HG03064 (cell line): ENCODE measurements at regions not wholly inside any gene's neighbourhood (a gene's known extent, or its start where the extent isn't known, plus 50 kb on each side); places are given as distances from the start of the nearest gene placed in this dataset.
"Not testable (repeated sequence)": the region's sequence is repeated elsewhere in the genome, so short reads cannot be mapped to it uniquely, and the experiment has no call there.

ENCODE experiments used
- ATAC-seq: cut with Tn5 transposase; IDR thresholded peaks from one replicate; pipeline ENCODE4 v1.9.1; 2021; ENCODE audit warnings: low read depth; ENCODE audit not compliant: unreplicated experiment

DNA sequence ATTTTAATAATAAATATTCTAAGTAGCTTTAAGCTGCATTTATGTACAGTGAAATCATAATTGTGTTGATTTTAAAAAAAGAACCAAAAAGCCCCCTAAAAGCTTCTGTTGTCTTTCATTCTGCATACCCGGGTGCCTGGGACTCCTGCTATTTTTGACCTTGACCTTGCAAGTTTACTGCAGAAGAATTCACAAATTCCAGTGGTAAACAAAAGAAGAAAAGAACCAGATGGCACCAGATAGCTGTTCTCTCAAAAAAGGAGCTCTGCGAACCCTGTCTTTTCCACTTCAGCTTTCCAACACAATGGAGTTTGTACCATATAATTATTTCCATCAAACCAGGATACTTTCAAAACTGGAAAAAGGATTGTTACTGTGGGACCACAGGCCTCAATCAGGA, 363.3 kb downstream of the SMOC2 start:
- no peak for ATAC-seq

- ATAC-seq = no peak
These were observed 362.9 kb downstream of the SMOC2 start for GRCh38 chr6:168803874-168804273.

DNA sequence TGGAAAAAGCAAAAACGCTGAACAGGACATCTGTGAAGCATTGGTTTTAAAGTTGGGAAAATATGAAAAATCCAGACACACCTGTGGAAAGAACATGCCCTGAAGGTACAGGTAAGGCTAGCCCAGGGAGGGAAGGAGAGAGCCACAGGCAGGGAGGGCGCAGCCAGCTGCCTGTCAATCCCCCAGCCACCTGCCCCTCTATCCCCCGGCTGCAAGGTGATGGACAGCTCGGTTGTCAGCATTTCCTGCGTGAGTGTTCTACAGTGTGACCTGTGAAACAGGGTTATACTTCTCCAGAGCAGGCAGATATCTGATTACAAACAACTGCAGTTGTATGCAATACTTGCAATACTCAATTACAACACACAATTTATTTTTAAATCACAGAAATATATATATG, 358.1 kb downstream of the SMOC2 start:
- ATAC-seq = no peak

GRCh38 chr6:168796106-168796505, 355.1 kb downstream of the SMOC2 start:
- ATAC-seq = no peak

GRCh38 chr6:168795611-168796010, 354.6 kb downstream of the SMOC2 start:
- ATAC-seq = not testable (repeated sequence)

DNA sequence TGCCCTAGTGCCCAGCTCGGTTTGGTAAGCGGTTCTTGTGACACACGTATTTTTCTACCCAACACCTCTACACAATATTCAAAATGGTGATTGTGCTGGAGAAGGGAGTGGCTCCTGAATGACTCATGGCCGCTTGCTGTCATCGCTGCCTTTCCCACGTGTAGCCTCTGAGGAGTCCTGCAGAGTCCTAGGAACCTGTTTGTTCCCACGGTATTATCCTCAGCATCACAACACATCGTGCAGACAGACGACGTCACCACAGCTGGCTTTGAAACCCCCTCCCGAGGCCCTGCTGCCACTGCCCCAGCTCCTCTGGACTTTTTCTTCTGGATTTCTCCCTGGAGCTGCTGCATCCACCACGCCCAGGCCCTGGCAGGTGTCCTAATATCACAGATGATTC, 353.5 kb downstream of the SMOC2 start:
- no peak for ATAC-seq

DNA sequence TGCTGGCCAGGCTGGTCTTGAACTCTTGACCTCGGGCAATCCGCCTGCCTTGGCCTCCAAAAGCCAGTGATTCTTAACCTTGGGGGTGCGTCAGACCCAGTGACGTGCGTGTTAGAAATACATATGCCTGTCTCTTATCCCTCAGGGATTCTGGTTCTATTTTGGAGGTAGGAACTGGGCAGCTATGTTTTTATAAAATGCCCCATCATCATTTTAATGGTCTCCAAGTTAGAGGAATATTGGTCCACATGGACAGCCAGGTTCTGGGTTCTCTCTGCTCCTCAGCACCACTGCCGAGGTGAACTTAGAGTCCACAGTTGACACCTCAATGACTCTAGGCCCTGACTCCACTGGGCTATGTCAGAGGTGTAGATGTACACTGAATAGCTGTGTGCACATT, 352.7 kb downstream of the SMOC2 start:
- ATAC-seq = no peak

- ATAC-seq = no peak
These were observed 350.9 kb downstream of the SMOC2 start for GRCh38 chr6:168791917-168792316.

DNA sequence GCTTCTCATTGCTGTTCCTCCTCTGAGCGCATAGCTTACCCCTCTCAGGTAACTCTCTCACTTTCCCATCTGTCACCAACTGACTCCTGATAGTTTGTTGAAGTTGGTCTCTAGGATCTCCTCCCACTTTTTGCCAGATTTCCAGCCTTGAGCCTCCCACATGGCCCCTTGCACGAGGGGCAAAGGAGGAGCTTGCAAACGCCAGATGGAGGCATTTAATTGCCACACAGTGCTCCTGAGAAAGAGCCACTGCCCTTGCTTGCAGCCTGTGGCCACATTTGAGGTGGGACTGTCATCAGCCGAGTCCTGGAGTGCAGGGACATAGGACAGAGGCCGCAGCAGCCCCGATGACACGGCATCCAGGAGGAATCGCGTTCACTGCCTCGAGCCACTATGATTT, 348.7 kb downstream of the SMOC2 start:
- ATAC-seq = no peak

- ATAC-seq = no peak
These were observed 344.9 kb downstream of the SMOC2 start for GRCh38 chr6:168785720-168786511.

- no peak for ATAC-seq
These were observed 343.4 kb downstream of the SMOC2 start for GRCh38 chr6:168784426-168784825.

DNA sequence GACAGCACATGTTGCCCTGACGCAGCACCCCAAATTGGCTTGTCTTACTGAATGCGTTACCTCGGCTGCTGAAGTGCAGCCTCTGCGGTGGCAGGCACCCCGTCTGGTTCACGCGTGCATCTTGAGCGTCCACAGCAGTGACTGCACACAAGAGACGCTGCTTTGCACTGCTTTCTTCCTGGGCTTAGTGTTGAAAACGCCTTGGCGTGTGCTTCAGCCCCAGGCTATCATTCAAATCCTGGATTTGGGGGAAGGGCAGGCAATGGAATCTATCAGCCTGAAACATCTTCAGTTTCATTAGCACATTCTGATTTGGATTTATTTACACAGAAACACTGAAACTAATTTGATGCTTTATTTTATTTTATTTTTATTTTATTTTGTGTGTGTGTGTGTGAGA, 342.7 kb downstream of the SMOC2 start:
- ATAC-seq = no peak

GRCh38 chr6:168782187-168782751, 341.3 kb downstream of the SMOC2 start:
- no peak for ATAC-seq

DNA sequence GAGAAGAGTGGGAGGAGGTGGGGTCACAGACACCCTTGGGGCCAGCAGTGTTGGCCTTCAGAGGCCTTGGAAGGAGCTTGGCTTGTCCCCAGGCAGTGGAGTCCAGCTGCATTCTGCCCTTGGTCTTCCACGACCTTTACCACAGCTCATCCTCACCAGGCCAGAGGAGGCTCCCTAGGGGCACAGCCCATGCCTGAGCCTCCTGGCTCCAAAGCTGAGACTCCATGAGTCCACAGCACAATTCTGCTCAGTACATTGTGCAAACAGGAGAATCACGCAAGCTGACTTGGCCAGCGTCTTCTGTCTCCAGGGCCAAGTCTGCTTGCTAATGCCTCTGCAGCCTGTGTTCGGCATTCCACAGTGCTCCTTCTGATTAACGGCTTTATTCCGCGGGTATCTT, 337.2 kb downstream of the SMOC2 start:
- no peak for ATAC-seq

GRCh38 chr6:168774381-168774780, 333.4 kb downstream of the SMOC2 start:
- no peak for ATAC-seq

- ATAC-seq = no peak
These were observed 332.8 kb downstream of the SMOC2 start for GRCh38 chr6:168773788-168774187.

GRCh38 chr6:168765752-168766151, 324.8 kb downstream of the SMOC2 start:
- ATAC-seq = no peak

GRCh38 chr6:168756009-168756634, 315.1 kb downstream of the SMOC2 start:
- ATAC-seq = no peak

DNA sequence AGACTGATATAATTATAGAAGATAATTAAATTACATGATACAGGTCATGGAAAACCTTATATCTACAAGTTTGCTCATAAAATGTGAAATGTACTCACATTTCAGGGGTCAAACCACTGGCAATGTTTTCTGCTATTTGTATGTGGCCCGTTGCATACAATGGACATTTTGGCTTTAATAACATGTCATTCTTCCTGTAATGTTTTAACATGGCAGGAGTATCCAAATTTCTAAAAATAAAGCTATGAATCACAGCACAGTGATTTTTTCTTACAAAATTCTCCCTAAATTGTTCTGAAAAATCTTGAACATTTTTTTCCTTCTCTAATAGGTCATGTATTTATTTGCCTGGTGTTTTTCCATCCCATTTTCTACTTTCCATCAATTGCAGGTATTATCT, 305.7 kb downstream of the SMOC2 start:
- ATAC-seq = no peak

DNA sequence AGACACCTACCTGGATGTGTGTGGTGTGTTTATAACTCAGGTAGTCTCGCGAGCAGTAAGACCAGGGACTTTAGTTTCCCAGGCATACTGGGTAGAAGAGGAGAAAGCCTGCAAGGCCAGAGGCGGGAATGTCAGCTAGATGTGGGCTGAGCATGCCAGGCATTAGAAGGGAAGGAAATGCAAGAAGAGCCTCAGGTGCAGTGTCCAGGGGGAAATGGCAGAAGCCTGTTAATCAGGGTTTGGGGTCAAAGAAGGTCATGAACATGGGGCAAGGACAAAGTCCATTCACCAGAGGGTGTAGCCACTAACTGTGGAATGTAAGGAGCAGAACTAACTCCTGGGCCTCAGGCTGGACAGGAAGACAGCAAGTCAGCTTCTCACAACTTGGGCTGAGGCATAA, 305.0 kb downstream of the SMOC2 start:
- ATAC-seq = no peak

DNA sequence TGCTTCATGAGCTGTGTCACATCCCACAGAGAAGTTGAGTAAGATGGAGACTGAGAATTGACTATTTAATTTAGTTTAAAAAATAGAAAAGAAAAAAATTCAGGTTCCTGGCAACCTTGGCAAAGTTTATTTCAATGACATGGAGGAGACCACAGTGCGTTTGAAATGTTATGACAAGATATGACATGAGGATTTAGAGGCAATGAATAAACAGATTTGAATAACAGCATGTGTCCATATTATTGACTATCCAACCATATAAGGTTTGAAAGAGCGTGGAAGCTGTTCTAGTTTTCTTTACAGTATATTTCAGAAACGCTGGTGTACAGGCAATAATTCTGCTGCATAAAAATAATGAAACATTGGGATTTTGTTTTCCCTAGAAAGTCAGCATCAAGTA, 303.9 kb downstream of the SMOC2 start:
- ATAC-seq = no peak
